ENCODE measurements at regions not wholly inside any gene's neighbourhood (a gene's known extent, or its start where the extent isn't known, plus 50 kb on each side); places are given as distances from the start of the nearest gene placed in this dataset.

DNA sequence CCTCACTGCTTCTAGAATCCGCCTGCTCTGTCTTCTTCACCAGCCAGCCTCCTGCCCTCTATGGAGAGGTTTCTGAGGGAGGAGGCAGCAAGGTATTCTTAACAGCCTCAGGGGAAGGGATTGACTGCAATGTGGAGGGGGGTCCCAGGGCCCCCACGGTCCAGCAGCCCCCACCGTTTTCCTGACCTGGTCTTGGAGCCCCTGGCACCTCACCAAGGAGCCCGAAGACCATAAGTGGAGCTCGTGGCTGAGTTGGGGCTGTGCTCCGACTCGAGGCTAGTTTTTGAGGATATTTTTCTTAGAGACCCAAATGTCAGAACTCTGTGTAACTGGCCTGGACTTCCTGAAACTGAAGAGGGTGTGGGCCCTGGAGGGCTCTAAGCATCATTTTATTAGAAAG, 590.0 kb downstream of the BRD1 start:
- Histone ChIP-seq H3K36me3 (ENCODE audit: control insufficient read depth in 1 of 2, insufficient read depth in 2 of 2, low read length in 2 of 2) (no peaks in the 10 kb centered on the region), H3K4me3 (ENCODE audit: low read depth in 1 of 2, low read length in 2 of 2) (no peak overlapping the region), H3K27me3 (ENCODE audit: low read depth, low read length) (no peaks in the 10 kb centered on the region), H3K27ac (ENCODE audit: low read length) (no peak overlapping the region), H3K4me1 (ENCODE audit: control insufficient read depth in 1 of 2, insufficient read depth in 2 of 2, low read length in 2 of 2) (no peaks in the 10 kb centered on the region), H3K9me3 (ENCODE audit: control insufficient read depth in 1 of 2, low read length in 2 of 2) (no peaks in the 10 kb centered on the region)

DNA sequence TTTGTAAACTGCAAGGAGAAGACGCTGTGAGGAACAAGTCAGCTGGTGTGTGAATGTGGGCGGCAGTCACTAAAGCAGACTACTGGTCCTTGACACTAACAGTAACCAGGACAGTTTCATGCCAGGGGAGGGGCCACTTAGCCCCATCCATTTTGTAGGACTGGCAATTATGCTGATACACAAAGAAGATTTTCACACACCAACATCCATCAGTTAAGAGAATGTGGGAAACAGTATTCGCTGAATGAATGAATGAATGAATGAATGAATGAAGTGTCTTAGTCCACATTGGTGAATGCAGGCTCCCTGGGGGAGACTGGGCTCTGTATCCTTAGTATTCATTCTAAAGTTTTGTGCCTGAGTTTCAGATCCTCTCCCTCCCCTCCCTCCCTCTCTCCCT, 590.4 kb downstream of the BRD1 start:
- no peaks in the 10 kb centered on the region for H3K9me3 ChIP-seq (ENCODE audit: control insufficient read depth in 1 of 2, low read length in 2 of 2)
- H3K4me1 ChIP-seq (ENCODE audit: control insufficient read depth in 1 of 2, insufficient read depth in 2 of 2, low read length in 2 of 2): no peaks in the 10 kb centered on the region
- no peak overlapping the region for H3K4me3 ChIP-seq (ENCODE audit: low read depth in 1 of 2, low read length in 2 of 2)
- H3K27me3 ChIP-seq (ENCODE audit: low read depth, low read length): no peaks in the 10 kb centered on the region
- H3K27ac ChIP-seq (ENCODE audit: low read length): no peak overlapping the region
- H3K36me3 ChIP-seq (ENCODE audit: control insufficient read depth in 1 of 2, insufficient read depth in 2 of 2, low read length in 2 of 2): no peaks in the 10 kb centered on the region

DNA sequence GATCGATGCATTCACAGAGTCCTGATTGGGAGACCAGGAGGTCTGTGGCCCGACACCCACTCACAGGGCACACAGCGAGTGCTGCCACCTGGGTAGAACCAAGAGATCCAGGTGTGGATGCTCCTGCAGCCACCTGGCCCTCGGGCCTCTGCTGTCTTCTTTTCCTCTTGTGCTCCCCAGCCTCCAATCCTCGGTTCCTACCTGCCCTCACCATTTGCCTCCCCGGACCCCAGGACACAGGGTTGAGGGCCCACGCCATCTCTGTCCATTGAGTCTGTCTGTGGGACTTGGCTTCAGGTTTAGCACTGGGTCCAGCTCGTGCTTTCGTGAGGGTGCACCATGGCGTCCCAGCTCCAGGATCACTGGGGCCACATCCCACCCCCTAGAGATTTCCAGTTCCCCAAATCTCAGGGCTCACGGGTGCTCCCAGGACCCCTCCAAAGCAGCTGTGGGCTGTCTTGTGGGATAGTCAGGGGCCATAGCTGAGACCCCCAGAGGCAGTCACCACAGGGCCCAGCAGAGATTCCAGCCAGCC, 591.1 kb downstream of the BRD1 start:
- Histone ChIP-seq H3K27me3 (ENCODE audit: low read depth, low read length) (no peaks in the 10 kb centered on the region), H3K36me3 (ENCODE audit: control insufficient read depth in 1 of 2, insufficient read depth in 2 of 2, low read length in 2 of 2) (no peaks in the 10 kb centered on the region), H3K4me3 (ENCODE audit: low read depth in 1 of 2, low read length in 2 of 2) (no peak overlapping the region), H3K4me1 (ENCODE audit: control insufficient read depth in 1 of 2, insufficient read depth in 2 of 2, low read length in 2 of 2) (no peaks in the 10 kb centered on the region), H3K9me3 (ENCODE audit: control insufficient read depth in 1 of 2, low read length in 2 of 2) (no peaks in the 10 kb centered on the region), H3K27ac (ENCODE audit: low read length) (no peak overlapping the region)

DNA sequence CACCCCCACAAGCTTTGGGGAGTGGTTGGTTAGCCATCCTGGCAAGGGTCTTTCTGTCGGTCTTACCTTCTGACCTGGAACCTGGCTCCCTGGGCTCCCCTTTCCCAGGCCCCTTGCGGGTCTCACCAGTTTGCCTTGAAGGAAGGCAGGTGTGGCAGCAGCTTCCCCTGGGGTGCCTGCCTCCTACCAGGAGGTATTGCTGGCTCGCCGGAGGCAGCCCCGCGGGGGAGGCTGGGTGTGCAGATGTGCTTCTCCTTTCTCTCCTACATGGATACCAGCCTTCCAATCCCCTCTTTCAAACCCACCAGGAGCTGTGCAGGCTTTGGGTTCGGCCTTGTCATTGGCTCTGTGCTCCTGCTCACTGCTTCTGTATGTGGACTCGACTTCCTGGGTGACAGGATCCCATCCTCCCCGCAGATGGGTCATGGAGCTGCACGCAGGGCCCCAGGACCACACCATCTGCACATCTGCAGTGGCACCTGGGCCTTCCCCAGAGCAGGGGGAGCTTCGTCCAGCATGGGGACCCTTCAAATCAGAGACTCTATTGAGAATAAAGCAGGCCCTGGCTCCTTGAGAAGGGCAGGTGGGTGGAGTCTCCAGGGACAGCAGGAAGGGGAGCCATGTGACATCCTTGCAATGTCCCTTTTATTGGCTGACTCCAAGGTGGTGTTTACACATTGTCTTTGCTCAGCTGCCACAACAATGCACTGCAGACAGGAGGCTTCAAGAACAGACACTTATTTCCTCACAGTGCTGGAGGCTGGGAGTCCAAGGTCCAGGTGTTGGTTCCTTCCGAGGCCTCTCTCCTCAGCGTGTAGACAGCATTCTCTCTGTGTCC, 592.0 kb downstream of the BRD1 start:
- no peaks in the 10 kb centered on the region for H3K9me3 ChIP-seq (ENCODE audit: control insufficient read depth in 1 of 2, low read length in 2 of 2)
- H3K27me3 ChIP-seq (ENCODE audit: low read depth, low read length): no peaks in the 10 kb centered on the region
- H3K4me3 ChIP-seq (ENCODE audit: low read depth in 1 of 2, low read length in 2 of 2): no peak overlapping the region
- no peak overlapping the region for H3K27ac ChIP-seq (ENCODE audit: low read length)
- no peaks in the 10 kb centered on the region for H3K4me1 ChIP-seq (ENCODE audit: control insufficient read depth in 1 of 2, insufficient read depth in 2 of 2, low read length in 2 of 2)
- H3K36me3 ChIP-seq (ENCODE audit: control insufficient read depth in 1 of 2, insufficient read depth in 2 of 2, low read length in 2 of 2): no peaks in the 10 kb centered on the region

DNA sequence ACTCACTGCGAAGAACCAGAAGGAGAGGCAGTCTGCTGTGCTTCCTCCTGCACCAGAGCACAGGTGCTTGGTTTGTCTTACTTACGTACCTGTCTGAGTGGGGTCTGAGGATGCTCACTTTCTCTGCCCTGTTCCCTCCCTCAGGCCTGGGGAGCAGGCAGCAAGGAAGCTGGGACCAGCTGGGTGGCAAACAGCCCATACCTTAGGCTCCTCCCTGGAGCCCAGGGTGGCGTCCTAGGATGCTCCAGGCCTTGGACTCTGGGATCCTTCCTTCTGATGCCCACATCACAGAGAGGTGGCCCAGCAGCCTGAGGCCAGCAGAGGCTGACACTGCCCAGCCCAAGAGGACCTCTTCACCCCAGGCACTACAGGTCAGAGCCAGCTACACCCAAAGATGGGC, 593.2 kb downstream of the BRD1 start:
- H3K27me3 ChIP-seq (ENCODE audit: low read depth, low read length): no peaks in the 10 kb centered on the region
- no peak overlapping the region for H3K4me3 ChIP-seq (ENCODE audit: low read depth in 1 of 2, low read length in 2 of 2)
- H3K36me3 ChIP-seq (ENCODE audit: control insufficient read depth in 1 of 2, insufficient read depth in 2 of 2, low read length in 2 of 2): no peaks in the 10 kb centered on the region
- no peaks in the 10 kb centered on the region for H3K9me3 ChIP-seq (ENCODE audit: control insufficient read depth in 1 of 2, low read length in 2 of 2)
- H3K4me1 ChIP-seq (ENCODE audit: control insufficient read depth in 1 of 2, insufficient read depth in 2 of 2, low read length in 2 of 2): no peaks in the 10 kb centered on the region
- no peak overlapping the region for H3K27ac ChIP-seq (ENCODE audit: low read length)

DNA sequence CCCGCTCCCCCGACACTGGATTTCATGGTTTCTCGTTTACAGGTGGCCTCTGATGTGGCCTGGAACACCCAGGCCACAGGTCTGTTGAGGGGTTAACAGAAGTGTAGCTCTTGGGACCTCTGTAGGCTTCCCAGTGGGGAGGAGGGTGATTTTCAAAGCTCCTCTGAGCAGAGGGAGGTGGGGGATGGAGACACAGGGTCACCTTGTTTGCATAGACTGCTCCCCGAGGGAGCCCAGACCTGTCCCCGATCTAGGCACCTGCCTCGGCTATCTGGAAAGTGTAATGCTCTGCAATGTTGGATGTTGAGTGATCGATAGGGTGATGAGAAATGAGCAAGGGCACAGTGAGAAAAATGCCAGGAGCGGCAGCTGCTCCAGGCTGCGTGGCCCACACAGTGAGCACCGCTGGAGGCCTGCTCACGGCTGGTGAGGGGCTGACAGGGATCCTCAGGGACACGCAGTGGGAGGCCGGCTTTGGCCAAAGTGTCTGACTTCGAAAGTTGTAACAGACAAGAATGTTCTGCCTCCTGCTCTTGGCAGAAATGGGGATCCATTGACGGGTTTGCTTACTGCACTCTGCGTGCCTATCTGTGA, 594.1 kb downstream of the BRD1 start:
- Histone ChIP-seq H3K27me3 (ENCODE audit: low read depth, low read length) (no peaks in the 10 kb centered on the region), H3K9me3 (ENCODE audit: control insufficient read depth in 1 of 2, low read length in 2 of 2) (no peaks in the 10 kb centered on the region), H3K36me3 (ENCODE audit: control insufficient read depth in 1 of 2, insufficient read depth in 2 of 2, low read length in 2 of 2) (no peaks in the 10 kb centered on the region), H3K4me1 (ENCODE audit: control insufficient read depth in 1 of 2, insufficient read depth in 2 of 2, low read length in 2 of 2) (no peaks in the 10 kb centered on the region), H3K4me3 (ENCODE audit: low read depth in 1 of 2, low read length in 2 of 2) (no peak overlapping the region), H3K27ac (ENCODE audit: low read length) (no peak overlapping the region)

DNA sequence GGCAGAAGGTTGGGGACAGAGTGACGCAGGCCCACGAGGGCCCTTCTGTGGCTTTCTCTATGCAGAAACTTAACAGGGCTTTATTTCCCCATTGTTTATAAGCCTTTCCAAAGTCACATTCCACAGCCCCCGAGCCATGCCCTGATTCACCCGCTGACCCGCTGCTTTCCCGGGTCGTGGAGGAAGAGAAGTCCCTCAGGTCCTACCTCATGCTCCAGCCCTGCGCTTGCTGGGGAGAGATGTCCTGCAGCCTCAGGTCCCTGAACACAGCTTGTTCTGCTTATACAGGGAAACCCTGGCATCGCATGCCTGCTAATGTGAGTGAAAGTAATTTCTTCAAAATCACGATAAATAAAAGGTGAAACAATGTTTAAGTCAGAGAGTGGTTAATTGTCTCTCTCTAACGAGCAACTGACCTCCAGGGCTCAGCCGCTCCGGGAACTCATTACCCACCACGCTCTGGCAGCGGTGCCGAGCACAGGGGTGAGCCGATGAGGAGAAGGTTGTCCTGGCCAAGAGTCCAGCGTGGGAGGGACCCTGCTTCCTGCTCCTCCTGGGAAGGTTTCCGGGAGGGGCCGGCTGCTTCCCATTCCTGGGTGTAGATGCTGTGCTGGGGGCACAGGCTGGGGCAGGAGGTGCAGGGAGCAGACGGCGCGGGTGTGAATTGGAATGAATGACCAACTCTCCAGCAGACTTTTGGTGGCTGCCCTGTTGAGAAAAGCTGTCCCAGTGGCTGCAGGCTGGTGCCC, 595.2 kb downstream of the BRD1 start:
- Histone ChIP-seq H3K4me1 (ENCODE audit: control insufficient read depth in 1 of 2, insufficient read depth in 2 of 2, low read length in 2 of 2) (no peaks in the 10 kb centered on the region), H3K27ac (ENCODE audit: low read length) (no peak overlapping the region), H3K4me3 (ENCODE audit: low read depth in 1 of 2, low read length in 2 of 2) (no peak overlapping the region), H3K36me3 (ENCODE audit: control insufficient read depth in 1 of 2, insufficient read depth in 2 of 2, low read length in 2 of 2) (no peaks in the 10 kb centered on the region), H3K27me3 (ENCODE audit: low read depth, low read length) (no peaks in the 10 kb centered on the region), H3K9me3 (ENCODE audit: control insufficient read depth in 1 of 2, low read length in 2 of 2) (no peaks in the 10 kb centered on the region)

DNA sequence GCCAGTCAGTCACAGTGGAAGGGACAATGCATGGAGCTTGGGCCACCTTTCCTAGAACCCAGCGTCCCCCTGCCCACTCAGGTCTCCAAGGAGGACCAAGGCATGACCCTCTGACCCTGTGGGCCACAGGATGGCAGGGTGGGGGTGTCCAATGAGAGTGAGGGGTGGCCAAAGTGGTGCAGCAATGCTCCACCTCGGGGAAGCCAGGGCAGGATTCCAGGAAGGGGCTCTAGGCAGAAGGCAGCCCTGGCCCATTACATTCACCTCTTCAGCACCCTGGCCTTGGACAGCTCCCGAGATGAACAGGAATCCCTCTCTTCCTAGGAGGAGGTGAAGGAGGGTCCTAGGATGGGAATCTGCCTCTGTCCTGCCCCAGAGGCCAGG, 597.5 kb downstream of the BRD1 start:
- H3K27me3 ChIP-seq (ENCODE audit: low read depth, low read length): no peaks in the 10 kb centered on the region
- H3K27ac ChIP-seq (ENCODE audit: low read length): no peak overlapping the region
- no peaks in the 10 kb centered on the region for H3K36me3 ChIP-seq (ENCODE audit: control insufficient read depth in 1 of 2, insufficient read depth in 2 of 2, low read length in 2 of 2)
- H3K4me3 ChIP-seq (ENCODE audit: low read depth in 1 of 2, low read length in 2 of 2): no peak overlapping the region
- H3K4me1 ChIP-seq (ENCODE audit: control insufficient read depth in 1 of 2, insufficient read depth in 2 of 2, low read length in 2 of 2): no peaks in the 10 kb centered on the region
- H3K9me3 ChIP-seq (ENCODE audit: control insufficient read depth in 1 of 2, low read length in 2 of 2): peaks cover 0 to 4% of the 10 kb centered on the region in 2 donors

DNA sequence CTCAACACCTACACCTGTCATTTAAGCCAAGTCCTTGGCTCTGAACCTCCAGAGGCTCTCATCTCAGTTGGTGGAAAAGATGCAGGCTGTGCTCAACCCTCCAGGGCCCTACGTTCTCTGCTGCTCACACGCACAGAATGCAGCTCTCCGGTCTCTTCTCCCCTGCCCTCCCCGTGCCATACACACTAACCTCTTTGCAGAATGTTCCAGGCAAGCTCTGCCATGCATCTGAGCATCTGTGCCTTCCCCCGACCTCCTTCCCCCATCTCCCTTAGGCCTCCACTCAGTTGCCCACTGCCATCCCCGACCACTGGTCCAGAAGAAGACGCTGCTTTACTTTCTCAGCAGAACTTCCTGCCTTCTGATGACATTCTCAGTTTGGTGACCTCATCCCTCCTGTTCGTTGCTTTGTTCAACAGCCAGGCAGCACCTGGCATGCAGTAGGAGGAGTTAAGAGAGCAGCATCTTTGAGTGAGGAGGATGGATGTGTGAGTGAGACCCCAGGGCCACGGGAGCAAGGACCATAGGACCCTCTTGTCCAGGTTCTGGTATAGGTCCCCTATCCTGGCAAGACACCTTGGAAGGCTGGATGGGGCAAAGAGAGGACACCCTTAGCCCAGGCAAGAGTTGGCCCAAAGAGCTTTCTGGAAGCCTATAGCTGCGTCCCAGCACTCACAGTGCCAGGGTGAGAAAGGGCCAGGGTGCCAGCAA, 598.0 kb downstream of the BRD1 start:
- Histone ChIP-seq H3K4me3 (ENCODE audit: low read depth in 1 of 2, low read length in 2 of 2) (no peak overlapping the region), H3K27ac (ENCODE audit: low read length) (no peak overlapping the region), H3K9me3 (ENCODE audit: control insufficient read depth in 1 of 2, low read length in 2 of 2) (peaks cover 0 to 4% of the 10 kb centered on the region in 2 donors), H3K27me3 (ENCODE audit: low read depth, low read length) (no peaks in the 10 kb centered on the region), H3K4me1 (ENCODE audit: control insufficient read depth in 1 of 2, insufficient read depth in 2 of 2, low read length in 2 of 2) (no peaks in the 10 kb centered on the region), H3K36me3 (ENCODE audit: control insufficient read depth in 1 of 2, insufficient read depth in 2 of 2, low read length in 2 of 2) (no peaks in the 10 kb centered on the region)

DNA sequence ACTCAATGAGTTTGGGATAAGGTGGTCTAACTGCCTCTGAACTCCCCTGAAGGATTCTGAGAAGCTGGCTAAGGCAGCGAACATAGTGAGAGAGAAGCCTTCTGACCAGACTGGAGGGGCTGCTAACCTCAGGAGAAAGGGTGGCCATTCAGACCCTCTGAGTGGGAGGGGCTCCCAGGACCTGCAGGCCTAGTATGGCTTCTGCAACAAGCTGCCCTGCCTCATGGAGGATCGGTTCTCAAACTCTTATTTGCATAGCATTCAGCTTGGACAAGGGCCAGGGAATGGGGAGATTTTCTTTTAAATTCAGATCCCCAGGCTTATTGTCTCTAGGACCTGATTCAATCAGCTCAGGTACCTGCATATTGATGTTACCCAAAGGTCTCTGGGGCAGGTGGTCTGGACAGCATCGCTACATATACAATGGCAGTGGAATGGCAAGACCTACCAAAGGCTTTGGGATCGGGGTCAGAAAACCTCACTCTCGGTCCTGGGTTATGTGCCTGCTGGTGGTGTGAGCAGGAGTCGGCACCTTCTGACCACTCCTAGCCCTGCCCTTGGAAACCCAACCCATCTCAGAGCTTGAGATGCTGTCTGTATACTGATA, 599.1 kb downstream of the BRD1 start:
- Histone ChIP-seq H3K27me3 (ENCODE audit: low read depth, low read length) (no peaks in the 10 kb centered on the region), H3K9me3 (ENCODE audit: control insufficient read depth in 1 of 2, low read length in 2 of 2) (peaks cover 0 to 4% of the 10 kb centered on the region in 2 donors), H3K27ac (ENCODE audit: low read length) (no peak overlapping the region), H3K4me3 (ENCODE audit: low read depth in 1 of 2, low read length in 2 of 2) (no peak overlapping the region), H3K4me1 (ENCODE audit: control insufficient read depth in 1 of 2, insufficient read depth in 2 of 2, low read length in 2 of 2) (no peaks in the 10 kb centered on the region), H3K36me3 (ENCODE audit: control insufficient read depth in 1 of 2, insufficient read depth in 2 of 2, low read length in 2 of 2) (no peaks in the 10 kb centered on the region)

All from muscle layer of duodenum (tissue), 2 donors.